ENCODE measurements at regions not wholly inside any gene's neighbourhood (a gene's known extent, or its start where the extent isn't known, plus 50 kb on each side); places are given as distances from the start of the nearest gene placed in this dataset.

DNA sequence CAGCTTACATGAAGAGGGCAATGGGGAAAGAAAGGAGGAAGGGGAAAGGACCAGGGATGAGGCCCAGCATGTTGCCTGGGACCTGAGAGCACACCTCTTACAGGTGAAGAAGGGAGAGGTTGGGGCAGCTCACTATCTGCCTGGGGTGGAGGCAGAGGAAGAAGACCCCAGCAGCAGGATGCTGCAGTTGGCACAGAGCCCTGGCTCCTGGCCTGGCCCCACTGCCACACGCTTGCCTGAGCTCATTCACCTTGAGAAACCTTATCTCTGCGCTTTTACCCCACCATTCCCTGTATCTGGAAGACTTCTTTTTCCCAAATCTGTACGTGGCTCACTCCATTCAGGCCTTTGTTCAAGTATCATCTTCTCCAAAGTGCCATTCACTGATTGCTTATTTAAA is 147.8 kb upstream of the TMEM72 start:
- no peak overlapping the region for H3K27ac Mint-ChIP-seq
- Histone ChIP-seq H3K9me3 (replicated peaks in 1 of 2; ENCODE audit: control insufficient read depth in 1 of 2, insufficient read depth in 1 of 2, low read length in 2 of 2) (no peaks in the 10 kb centered on the region), H2AFZ (ENCODE audit: insufficient read depth, low read depth, low read length, poor library complexity, severe bottlenecking) (no peak overlapping the region), H3K27me3 (ENCODE audit: control insufficient read depth in 2 of 2, insufficient read depth in 2 of 2, low read length in 2 of 2) (no peaks in the 10 kb centered on the region), H3K4me3 (replicated peaks in 1 of 3; ENCODE audit: low read depth in 2 of 3, low read length in 3 of 3) (no peak overlapping the region), H4K20me1 (ENCODE audit: insufficient read depth, low read length) (no peaks in the 10 kb centered on the region), H3K27ac (ENCODE audit: low read depth in 1 of 2, low read length in 2 of 2) (no peak overlapping the region), H3K9ac (ENCODE audit: insufficient read depth, low read length, poor library complexity, severe bottlenecking) (no peak overlapping the region), H3K36me3 (replicated peaks in 1 of 2; ENCODE audit: control insufficient read depth in 1 of 2, insufficient read depth in 2 of 2, low read length in 2 of 2) (no peaks in the 10 kb centered on the region), H3K4me2 (replicated peaks; ENCODE audit: extremely low read depth, low read length, poor library complexity, severe bottlenecking) (no peak overlapping the region), H3K79me2 (ENCODE audit: insufficient read depth, low read length) (no peaks in the 10 kb centered on the region), H3K4me1 (ENCODE audit: control insufficient read depth in 1 of 2, insufficient read depth in 2 of 2, low read length in 2 of 2) (no peaks in the 10 kb centered on the region)
- no peak for TF ChIP-seq CTCF (IDR thresholded peaks at IDR 0.05)
- WGBS (ENCODE audit: insufficient coverage), result 78% methylated on average over 3 of the region's 3 CpGs
- intact Hi-C loops (cut with micrococcal nuclease), result no loop called here
- no peak overlapping the region for H3K4me3 Mint-ChIP-seq
- peaks cover 4% of the 10 kb centered on the region for H3K4me1 Mint-ChIP-seq
- DNase-seq, result no peak
- H3K9me3 Mint-ChIP-seq, result peaks cover 0 to 1% (median 0%) of the 10 kb centered on the region in 7 donors
- H3K36me3 Mint-ChIP-seq, result no peaks in the 10 kb centered on the region
- H3K27me3 Mint-ChIP-seq (ENCODE audit: low read depth in 3 of 3), result peaks cover 2 to 4% (median 3%) of the 10 kb centered on the region in 3 donors

- peak overlapping the region in 1 of 7 donors; percentile 5 for H3K27ac Mint-ChIP-seq
- H3K36me3 Mint-ChIP-seq, result no peaks in the 10 kb centered on the region
- no peak for TF ChIP-seq CTCF (IDR thresholded peaks at IDR 0.05)
- no peak overlapping the region for H3K9ac ChIP-seq (ENCODE audit: insufficient read depth, low read length, poor library complexity, severe bottlenecking)
- no peak overlapping the region for H3K4me3 ChIP-seq (replicated peaks in 1 of 3; ENCODE audit: low read depth in 2 of 3, low read length in 3 of 3)
- no peak overlapping the region for H3K4me2 ChIP-seq (replicated peaks; ENCODE audit: extremely low read depth, low read length, poor library complexity, severe bottlenecking)
- H3K9me3 ChIP-seq (replicated peaks in 1 of 2; ENCODE audit: control insufficient read depth in 1 of 2, insufficient read depth in 1 of 2, low read length in 2 of 2), result no peaks in the 10 kb centered on the region
- H3K4me3 Mint-ChIP-seq, result no peak overlapping the region
- peaks cover 2 to 4% (median 3%) of the 10 kb centered on the region in 3 donors for H3K27me3 Mint-ChIP-seq (ENCODE audit: low read depth in 3 of 3)
- no peaks in the 10 kb centered on the region for H3K4me1 ChIP-seq (ENCODE audit: control insufficient read depth in 1 of 2, insufficient read depth in 2 of 2, low read length in 2 of 2)
- no peak overlapping the region for H3K27ac ChIP-seq (ENCODE audit: low read depth in 1 of 2, low read length in 2 of 2)
- H2AFZ ChIP-seq (ENCODE audit: insufficient read depth, low read depth, low read length, poor library complexity, severe bottlenecking), result no peak overlapping the region
- intact Hi-C loops (cut with micrococcal nuclease), result no loop called here
- no peaks in the 10 kb centered on the region for H4K20me1 ChIP-seq (ENCODE audit: insufficient read depth, low read length)
- 86% methylated on average over 1 of the region's 1 CpG for WGBS (ENCODE audit: insufficient coverage)
- DNase-seq, result no peak
- H3K4me1 Mint-ChIP-seq, result no peaks in the 10 kb centered on the region
- H3K9me3 Mint-ChIP-seq, result peaks cover 0 to 1% (median 0%) of the 10 kb centered on the region in 7 donors
- H3K79me2 ChIP-seq (ENCODE audit: insufficient read depth, low read length), result no peaks in the 10 kb centered on the region
- no peaks in the 10 kb centered on the region for H3K27me3 ChIP-seq (ENCODE audit: control insufficient read depth in 2 of 2, insufficient read depth in 2 of 2, low read length in 2 of 2)
- no peaks in the 10 kb centered on the region for H3K36me3 ChIP-seq (replicated peaks in 1 of 2; ENCODE audit: control insufficient read depth in 1 of 2, insufficient read depth in 2 of 2, low read length in 2 of 2)
Measured at GRCh38 chr10:44765299-44765698, 145.8 kb upstream of the TMEM72 start.

All from CD14-positive monocyte (primary cell).